ENCODE measurements at regions not wholly inside any gene's neighbourhood (a gene's known extent, or its start where the extent isn't known, plus 50 kb on each side); places are given as distances from the start of the nearest gene placed in this dataset.

GRCh38 chr20:10893321-10893720 is 219.5 kb upstream of the JAG1 start:
- Histone ChIP-seq H3K79me2 (ENCODE audit: control insufficient read depth, insufficient read depth, low read length) (no peaks in the 10 kb centered on the region), H3K27me3 (replicated peaks in 1 of 2; ENCODE audit: control insufficient read depth in 2 of 2, insufficient read depth in 2 of 2, low read length in 1 of 2) (no peaks in the 10 kb centered on the region), H2AFZ (ENCODE audit: control insufficient read depth, low read depth, low read length) (no peak overlapping the region), H3K4me2 (ENCODE audit: control insufficient read depth, insufficient read depth) (no peak overlapping the region), H3K4me1 (ENCODE audit: control insufficient read depth, insufficient read depth, low read length) (no peaks in the 10 kb centered on the region), H3K9me3 (replicated peaks; ENCODE audit: control insufficient read depth, insufficient read depth, low read length) (no peaks in the 10 kb centered on the region), H3K4me3 (no peak overlapping the region), H3K9ac (ENCODE audit: control insufficient read depth, insufficient read depth, low read length) (no peak overlapping the region), H3K27ac (ENCODE audit: control insufficient read depth, insufficient read depth) (no peak overlapping the region), H4K20me1 (ENCODE audit: control insufficient read depth, insufficient read depth) (no peaks in the 10 kb centered on the region), H3K36me3 (ENCODE audit: control insufficient read depth in 2 of 2, insufficient read depth in 2 of 2, low read length in 1 of 2) (no peaks in the 10 kb centered on the region)
- DNase-seq (ENCODE audit: low read depth, low spot score): no peak
- ChIA-PET SMC1A (ENCODE audit: uncharacterized antibody, unreplicated experiment) (no interaction called here), CTCF (no interaction called here), POLR2A (no interaction called here), RAD21 (ENCODE audit: unreplicated experiment) (no interaction called here)
- in situ Hi-C loops (cut with MboI): no loop called here
- 34% methylated on average over 3 of the region's 3 CpGs for WGBS (ENCODE audit: insufficient coverage, insufficient replicate concordance, low lambda C conversion rate, missing lambda C conversion rate)
- no TSS peak for BruUV-seq (replicated peaks)
- ATAC-seq: no peak
- no peak for FAIRE-seq
- intact Hi-C loops (cut with micrococcal nuclease; ENCODE audit: unreplicated experiment): no loop called here
- TF ChIP-seq ZNF384 (IDR thresholded peaks at IDR 0.05; ENCODE audit: borderline replicate concordance, low read depth, low read length): no peak
- TF ChIP-seq IKZF1 (conservative IDR thresholded peaks at IDR 0.05): no peak
- TF ChIP-seq ZNF592 (IDR thresholded peaks at IDR 0.05): no peak
- TF ChIP-seq BCL11A (IDR thresholded peaks at IDR 0.05; ENCODE audit: low read depth, low read length): no peak
- no peak for TF ChIP-seq HDGF (IDR thresholded peaks at IDR 0.05)
- no peak for TF ChIP-seq MEF2B (IDR thresholded peaks at IDR 0.05; ENCODE audit: partially characterized antibody, poor library complexity, severe bottlenecking)
- TF ChIP-seq ZSCAN29 (IDR thresholded peaks at IDR 0.05): no peak
- TF ChIP-seq KDM1A (IDR thresholded peaks at IDR 0.05; ENCODE audit: borderline replicate concordance): no peak
- TF ChIP-seq MLLT1 (IDR thresholded peaks at IDR 0.05): no peak
- no peak for TF ChIP-seq SMC3 (IDR thresholded peaks at IDR 0.05; ENCODE audit: borderline replicate concordance, low read length)
- TF ChIP-seq BMI1 (IDR thresholded peaks at IDR 0.05; ENCODE audit: borderline replicate concordance): no peak
- TF ChIP-seq RELB (IDR thresholded peaks at IDR 0.05; ENCODE audit: low read depth): no peak

Data from GM12878 (cell line).